Peyer's patch (tissue), 4 donors: ENCODE measurements at regions not wholly inside any gene's neighbourhood (a gene's known extent, or its start where the extent isn't known, plus 50 kb on each side); places are given as distances from the start of the nearest gene placed in this dataset.
"Not testable (repeated sequence)": the region's sequence is repeated elsewhere in the genome, so short reads cannot be mapped to it uniquely, and the experiment has no call there.

Experiments
- DNase-seq, 3 donors: peaks; one replicate each; pipeline ENCODE4 v3.0.0-alpha.2; 2017 to 2019
- H3K27ac ChIP-seq, 4 donors: fragments of 200-600 bp; sonication (generic); one replicate each; pipeline ENCODE4 v1.5.1; 2016 to 2019
- H3K27me3 ChIP-seq, 2 donors: fragments of 200-600 bp; sonication (generic); one replicate each; pipeline ENCODE4 v1.5.1; 2019
- H3K36me3 ChIP-seq, 3 donors: fragments of 200-600 bp; sonication (generic); one replicate each; pipeline ENCODE4 v1.5.1; 2016 to 2019
- H3K4me1 ChIP-seq, 4 donors: fragments of 200-600 bp; sonication (generic); one replicate each; pipeline ENCODE4 v1.5.1; 2016 to 2019
- H3K4me3 ChIP-seq, 4 donors: fragments of 200-600 bp; sonication (generic); 1 replicate in 3 of 4; 2 replicates in 1 of 4; pipeline ENCODE4 v1.5.1; 2016 to 2019; ENCODE audit warnings: mild to moderate bottlenecking in 1 of 4
- H3K9me3 ChIP-seq, 4 donors: fragments of 200-600 bp; sonication (generic); one replicate each; pipeline ENCODE4 v1.5.1; 2016 to 2019; ENCODE audit warnings: mild to moderate bottlenecking in 1 of 4
- POLR2A ChIP-seq, 2 donors: fragments of 450-650 bp; IDR thresholded peaks; one replicate each; pipeline ENCODE4 v1.5.1; 2017; ENCODE audit warnings: antibody characterized with exemption in 2 of 2, mild to moderate bottlenecking in 2 of 2, moderate library complexity in 2 of 2
- TF ChIP-seq, protein P1 (sequence below), 6 experiments: fragments of 450-650 bp in 4 of 6; fragments of 200-600 bp in 2 of 6; sonication (generic) in 1 of 6; IDR thresholded peaks; one replicate each; pipeline ENCODE4 v1.5.1; 2017 to 2019; ENCODE audit warnings: antibody characterized with exemption in 6 of 6, mild to moderate bottlenecking in 3 of 6, moderate library complexity in 1 of 6

DNA sequence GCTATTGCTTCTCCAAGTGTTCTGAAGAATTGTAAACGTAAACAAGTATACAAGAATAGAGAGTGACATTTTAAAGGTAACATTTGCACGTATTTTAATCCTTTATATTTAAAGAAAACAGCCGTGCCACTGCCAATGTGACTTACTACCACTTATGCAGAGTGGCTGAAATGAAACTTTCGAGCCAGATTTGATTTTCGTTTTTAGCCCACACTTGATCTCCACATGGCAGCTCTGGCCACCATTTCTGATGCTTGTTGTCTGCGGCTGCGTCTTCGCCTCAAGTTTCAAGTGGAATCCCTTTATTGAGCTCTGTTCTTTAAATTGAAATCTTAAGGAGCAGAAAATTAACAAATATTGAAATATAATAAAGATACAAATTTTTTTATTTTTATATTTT is 70.0 kb downstream of the ELAPOR2 start:
- Histone ChIP-seq H3K4me1 (no peaks in the 10 kb centered on the region), H3K4me3 (no peak overlapping the region), H3K27me3 (no peaks in the 10 kb centered on the region), H3K9me3 (peaks cover 0 to 10% (median 0%) of the 10 kb centered on the region in 4 donors), H3K27ac (no peak overlapping the region), H3K36me3 (no peaks in the 10 kb centered on the region)
- DNase-seq = no peak
- no peak for TF ChIP-seq POLR2A (IDR thresholded peaks at IDR 0.05)
- TF ChIP-seq, protein P1, sequence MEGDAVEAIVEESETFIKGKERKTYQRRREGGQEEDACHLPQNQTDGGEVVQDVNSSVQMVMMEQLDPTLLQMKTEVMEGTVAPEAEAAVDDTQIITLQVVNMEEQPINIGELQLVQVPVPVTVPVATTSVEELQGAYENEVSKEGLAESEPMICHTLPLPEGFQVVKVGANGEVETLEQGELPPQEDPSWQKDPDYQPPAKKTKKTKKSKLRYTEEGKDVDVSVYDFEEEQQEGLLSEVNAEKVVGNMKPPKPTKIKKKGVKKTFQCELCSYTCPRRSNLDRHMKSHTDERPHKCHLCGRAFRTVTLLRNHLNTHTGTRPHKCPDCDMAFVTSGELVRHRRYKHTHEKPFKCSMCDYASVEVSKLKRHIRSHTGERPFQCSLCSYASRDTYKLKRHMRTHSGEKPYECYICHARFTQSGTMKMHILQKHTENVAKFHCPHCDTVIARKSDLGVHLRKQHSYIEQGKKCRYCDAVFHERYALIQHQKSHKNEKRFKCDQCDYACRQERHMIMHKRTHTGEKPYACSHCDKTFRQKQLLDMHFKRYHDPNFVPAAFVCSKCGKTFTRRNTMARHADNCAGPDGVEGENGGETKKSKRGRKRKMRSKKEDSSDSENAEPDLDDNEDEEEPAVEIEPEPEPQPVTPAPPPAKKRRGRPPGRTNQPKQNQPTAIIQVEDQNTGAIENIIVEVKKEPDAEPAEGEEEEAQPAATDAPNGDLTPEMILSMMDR (IDR thresholded peaks at IDR 0.05) = no peak

DNA sequence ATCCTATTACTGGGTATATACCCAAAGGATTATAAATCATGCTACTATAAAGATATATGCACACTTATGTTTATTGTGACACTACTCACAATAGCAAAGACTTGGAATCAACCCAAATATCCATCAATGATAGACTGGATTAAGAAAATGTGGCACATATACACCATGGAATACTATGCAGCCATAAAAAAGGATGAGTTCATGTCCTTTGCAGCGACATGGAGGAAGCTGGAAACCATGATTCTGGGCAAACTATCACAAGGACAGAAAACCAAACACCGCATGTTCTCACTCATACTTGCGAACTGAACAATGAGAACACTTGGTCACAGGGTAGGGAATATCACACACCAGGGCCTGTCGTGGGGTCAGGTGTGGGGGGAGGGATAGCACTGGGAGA is 71.6 kb downstream of the ELAPOR2 start:
- not testable (repeated sequence) for H3K4me1 ChIP-seq, H3K27ac ChIP-seq, H3K36me3 ChIP-seq, H3K4me3 ChIP-seq, H3K27me3 ChIP-seq, DNase-seq
- H3K9me3 ChIP-seq = peaks cover 0 to 10% (median 0%) of the 10 kb centered on the region in 4 donors

DNA sequence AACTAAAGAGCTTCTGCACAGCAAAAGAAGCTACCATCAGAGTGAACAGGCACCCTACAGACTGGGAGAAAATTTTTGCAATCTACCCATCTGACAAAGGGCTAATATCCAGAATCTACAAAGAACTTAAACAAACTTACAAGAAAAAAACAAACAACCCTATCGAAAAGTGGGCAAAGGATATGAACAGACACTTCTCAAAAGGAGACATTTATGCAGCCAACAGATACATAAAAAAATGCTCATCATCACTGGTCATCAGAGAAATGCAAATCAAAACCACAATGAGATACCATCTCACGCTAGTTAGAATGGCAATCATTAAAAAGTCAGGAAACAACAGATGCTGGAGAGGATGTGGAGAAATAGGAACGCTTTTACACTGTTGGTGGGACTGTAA is 72.1 kb downstream of the ELAPOR2 start:
- not testable (repeated sequence) for H3K4me3 ChIP-seq, H3K4me1 ChIP-seq, H3K27ac ChIP-seq, H3K36me3 ChIP-seq, DNase-seq, H3K27me3 ChIP-seq
- H3K9me3 ChIP-seq = peaks cover 0 to 10% (median 0%) of the 10 kb centered on the region in 4 donors

DNA sequence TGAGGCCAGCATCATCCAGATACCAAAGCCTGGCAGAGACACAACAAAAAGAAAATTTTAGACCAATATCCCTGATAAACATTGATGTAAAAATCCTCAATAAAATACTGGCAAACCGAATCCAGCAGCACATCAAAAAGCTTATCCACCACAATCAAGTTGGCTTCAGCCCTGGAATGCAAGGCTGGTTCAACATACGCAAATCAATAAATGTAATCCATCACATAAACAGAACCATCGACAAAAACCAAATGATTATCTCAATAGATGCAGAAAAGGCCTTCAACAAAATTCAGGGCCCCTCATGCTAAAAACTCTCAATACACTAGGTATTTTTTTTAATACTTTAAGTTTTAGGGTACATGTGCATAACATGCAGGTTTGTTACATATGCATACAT is 74.1 kb downstream of the ELAPOR2 start:
- not testable (repeated sequence) for H3K27me3 ChIP-seq

DNA sequence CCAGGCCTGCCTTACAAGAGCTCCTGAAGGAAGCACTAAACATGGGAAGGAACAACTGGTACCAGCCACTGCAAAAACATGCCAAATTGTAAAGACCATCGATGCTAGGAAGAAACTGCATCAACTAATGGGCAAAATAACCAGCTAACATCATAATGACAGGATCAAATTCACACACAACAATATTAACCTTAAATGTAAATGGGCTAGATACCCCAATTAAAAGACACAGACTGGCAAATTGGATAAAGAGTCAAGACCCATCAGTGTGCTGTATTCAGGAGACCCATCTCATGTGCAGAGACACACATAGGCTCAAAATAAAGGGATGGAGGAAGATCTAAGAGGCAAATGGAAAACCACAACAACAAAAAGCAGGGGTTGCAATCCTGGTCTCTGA is 75.8 kb downstream of the ELAPOR2 start:
- H3K4me3 ChIP-seq, H3K27me3 ChIP-seq, H3K4me1 ChIP-seq, H3K36me3 ChIP-seq, H3K27ac ChIP-seq, DNase-seq: not testable (repeated sequence)
- peaks cover 0 to 10% (median 0%) of the 10 kb centered on the region in 4 donors for H3K9me3 ChIP-seq

More for the DNA sequence above, 74.1 kb downstream of the ELAPOR2 start:
- not testable (repeated sequence) for H3K27ac ChIP-seq, H3K36me3 ChIP-seq, DNase-seq, H3K4me1 ChIP-seq, H3K4me3 ChIP-seq
- H3K9me3 ChIP-seq = peaks cover 0 to 10% (median 0%) of the 10 kb centered on the region in 4 donors

DNA sequence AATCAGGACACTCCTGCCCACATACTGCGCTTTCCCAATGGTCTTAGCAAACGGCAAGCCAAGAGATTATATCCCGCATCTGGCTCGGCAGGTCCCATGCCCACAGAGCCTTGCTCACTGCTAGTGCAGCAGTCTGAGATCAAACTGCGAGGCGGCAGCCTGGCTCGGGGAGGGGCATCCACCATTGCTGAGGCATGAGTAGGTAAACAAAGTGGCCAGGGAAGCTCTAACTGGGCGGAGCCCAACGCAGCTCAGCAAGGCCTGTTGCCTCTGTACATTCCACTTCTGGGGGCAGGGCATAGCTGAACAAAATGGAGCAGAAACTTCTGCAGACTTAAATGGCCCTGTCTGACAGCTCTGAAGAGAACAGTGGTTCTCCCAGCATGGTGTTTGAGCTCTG is 77.5 kb downstream of the ELAPOR2 start:
- not testable (repeated sequence) for H3K27ac ChIP-seq, H3K36me3 ChIP-seq, H3K9me3 ChIP-seq, H3K4me1 ChIP-seq, DNase-seq, H3K4me3 ChIP-seq, H3K27me3 ChIP-seq

DNA sequence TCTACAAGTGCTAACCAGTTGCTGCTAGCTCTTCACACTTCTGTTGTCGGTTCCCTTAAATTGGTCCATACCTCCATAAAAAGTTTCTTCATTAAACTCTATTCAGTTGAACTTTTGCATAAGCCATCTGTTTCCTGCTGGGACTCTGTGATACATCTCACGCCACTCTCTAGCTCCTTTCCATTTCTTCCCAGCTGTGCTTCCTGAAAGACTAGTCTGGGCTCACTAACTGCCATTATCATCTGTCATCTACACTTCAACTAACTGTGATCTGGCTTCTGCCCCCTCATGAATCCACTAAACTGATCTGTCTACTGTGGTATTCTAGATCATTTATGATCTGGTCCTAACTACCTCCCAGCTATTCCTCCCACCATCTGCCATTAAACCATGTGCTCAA is 78.3 kb downstream of the ELAPOR2 start:
- Histone ChIP-seq H3K36me3 (no peaks in the 10 kb centered on the region), H3K27me3 (no peaks in the 10 kb centered on the region), H3K27ac (no peak overlapping the region), H3K9me3 (peaks cover 0 to 4% (median 0%) of the 10 kb centered on the region in 4 donors), H3K4me3 (no peak overlapping the region), H3K4me1 (peaks cover 0 to 10% (median 1%) of the 10 kb centered on the region in 4 donors)
- no peak for TF ChIP-seq POLR2A (IDR thresholded peaks at IDR 0.05)
- TF ChIP-seq, protein P1 (IDR thresholded peaks at IDR 0.05) = no peak
- DNase-seq = no peak

DNA sequence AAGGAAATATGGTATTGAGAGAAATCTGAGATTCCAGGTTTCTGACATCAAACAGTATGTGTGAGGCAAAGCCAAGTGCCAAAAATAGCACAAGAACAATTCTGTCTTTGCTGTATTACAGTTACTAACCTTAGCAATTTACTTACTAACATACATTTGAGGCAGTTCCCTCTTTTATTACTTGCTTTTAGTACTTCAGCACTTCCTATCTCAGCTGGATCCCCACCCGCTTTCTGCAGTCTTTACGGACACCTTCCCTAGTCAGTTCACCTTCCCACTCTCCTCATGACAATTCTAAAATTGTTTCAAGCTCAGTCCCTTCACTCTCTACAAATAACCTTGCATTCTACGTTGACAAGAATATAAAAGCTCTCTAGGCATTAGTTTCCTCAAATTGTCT is 79.2 kb downstream of the ELAPOR2 start:
- no peak for TF ChIP-seq POLR2A (IDR thresholded peaks at IDR 0.05)
- TF ChIP-seq, protein P1 (IDR thresholded peaks at IDR 0.05) = no peak
- no peak for DNase-seq
- no peaks in the 10 kb centered on the region for H3K36me3 ChIP-seq
- no peaks in the 10 kb centered on the region for H3K27me3 ChIP-seq
- peaks cover 0 to 10% (median 1%) of the 10 kb centered on the region in 4 donors for H3K4me1 ChIP-seq
- H3K27ac ChIP-seq = no peak overlapping the region
- peaks cover 0 to 4% (median 0%) of the 10 kb centered on the region in 4 donors for H3K9me3 ChIP-seq
- H3K4me3 ChIP-seq = no peak overlapping the region
